Vagina (tissue), 2 donors: ENCODE measurements at regions not wholly inside any gene's neighbourhood (a gene's known extent, or its start where the extent isn't known, plus 50 kb on each side); places are given as distances from the start of the nearest gene placed in this dataset.

ENCODE experiments used
- DNase-seq, 2 donors: peaks; one replicate each; pipeline ENCODE4 v3.0.0-alpha.2; 2017; ENCODE audit errors: extremely low spot score in 2 of 2
- H3K27ac ChIP-seq: fragments of 200-600 bp; sonication (generic); one replicate; pipeline ENCODE4 v1.5.1; 2019
- H3K27me3 ChIP-seq: fragments of 200-600 bp; sonication (generic); one replicate; pipeline ENCODE4 v1.5.1; 2019
- H3K36me3 ChIP-seq, 2 donors: fragments of 200-600 bp; sonication (generic); one replicate each; pipeline ENCODE4 v1.5.1; 2017 to 2019
- H3K4me1 ChIP-seq: fragments of 200-600 bp; sonication (generic); one replicate; pipeline ENCODE4 v1.5.1; 2019
- H3K4me3 ChIP-seq, 2 donors: fragments of 200-600 bp; sonication (generic); 1 replicate in 1 of 2; 2 replicates in 1 of 2; pipeline ENCODE4 v1.5.1; 2016 to 2019
- H3K9me3 ChIP-seq: fragments of 200-600 bp; sonication (generic); one replicate; pipeline ENCODE4 v1.5.1; 2019
- POLR2A ChIP-seq, 2 donors: fragments of 450-650 bp; IDR thresholded peaks; one replicate each; pipeline ENCODE4 v1.6.1; 2017; ENCODE audit warnings: antibody characterized with exemption in 2 of 2, mild to moderate bottlenecking in 2 of 2, moderate library complexity in 2 of 2
- POLR2AphosphoS5 ChIP-seq, 2 donors: sonication (generic); formaldehyde crosslinking; IDR thresholded peaks; one replicate each; pipeline ENCODE4 v1.9.0; 2017; ENCODE audit warnings: antibody characterized with exemption in 2 of 2, mild to moderate bottlenecking in 2 of 2, low read depth in 1 of 2; ENCODE audit not compliant: insufficient read depth in 1 of 2
- intact Hi-C: fragments of 100-400 bp; cut with DNase I; formaldehyde crosslinking; loops from one replicate; pipeline ENCODE4 v1.15.1; 2023
- TF ChIP-seq, protein P1 (sequence below), 3 experiments: fragments of 450-650 bp in 2 of 3; fragments of 200-600 bp in 1 of 3; sonication (generic) in 1 of 3; IDR thresholded peaks; one replicate each; pipeline ENCODE4 v1.5.1; 2017 to 2019; ENCODE audit warnings: antibody characterized with exemption in 3 of 3, mild to moderate bottlenecking in 2 of 3, moderate library complexity in 2 of 3

DNA sequence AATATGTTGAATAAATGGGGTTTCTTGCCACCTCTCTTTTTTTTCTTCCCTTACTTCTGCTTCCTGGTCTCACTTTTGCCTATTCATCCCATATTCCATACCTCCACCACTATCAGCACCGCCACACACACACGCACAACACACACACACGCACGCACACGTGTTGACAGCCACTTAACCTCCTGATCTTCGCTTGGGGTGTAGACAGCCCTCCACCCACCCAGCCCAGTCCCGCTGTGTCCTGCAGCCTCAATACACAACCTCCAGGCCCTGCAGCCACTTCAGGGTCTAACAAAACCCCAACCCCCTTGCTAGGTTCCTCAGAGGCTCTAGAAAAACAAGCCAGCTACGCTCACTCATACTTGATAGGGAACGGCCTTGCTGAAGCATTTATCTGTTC lies 72.3 kb downstream of the LINC00237 start:
- Histone ChIP-seq H3K4me3 (no peak overlapping the region), H3K36me3 (no peaks in the 10 kb centered on the region), H3K4me1 (no peaks in the 10 kb centered on the region), H3K9me3 (no peaks in the 10 kb centered on the region), H3K27ac (no peak overlapping the region), H3K27me3 (no peaks in the 10 kb centered on the region)
- DNase-seq: peak in 1 of 2 donors; percentile 49
- intact Hi-C loops: no loop called here
- no peak for TF ChIP-seq POLR2A (IDR thresholded peaks at IDR 0.05)
- TF ChIP-seq, protein P1, sequence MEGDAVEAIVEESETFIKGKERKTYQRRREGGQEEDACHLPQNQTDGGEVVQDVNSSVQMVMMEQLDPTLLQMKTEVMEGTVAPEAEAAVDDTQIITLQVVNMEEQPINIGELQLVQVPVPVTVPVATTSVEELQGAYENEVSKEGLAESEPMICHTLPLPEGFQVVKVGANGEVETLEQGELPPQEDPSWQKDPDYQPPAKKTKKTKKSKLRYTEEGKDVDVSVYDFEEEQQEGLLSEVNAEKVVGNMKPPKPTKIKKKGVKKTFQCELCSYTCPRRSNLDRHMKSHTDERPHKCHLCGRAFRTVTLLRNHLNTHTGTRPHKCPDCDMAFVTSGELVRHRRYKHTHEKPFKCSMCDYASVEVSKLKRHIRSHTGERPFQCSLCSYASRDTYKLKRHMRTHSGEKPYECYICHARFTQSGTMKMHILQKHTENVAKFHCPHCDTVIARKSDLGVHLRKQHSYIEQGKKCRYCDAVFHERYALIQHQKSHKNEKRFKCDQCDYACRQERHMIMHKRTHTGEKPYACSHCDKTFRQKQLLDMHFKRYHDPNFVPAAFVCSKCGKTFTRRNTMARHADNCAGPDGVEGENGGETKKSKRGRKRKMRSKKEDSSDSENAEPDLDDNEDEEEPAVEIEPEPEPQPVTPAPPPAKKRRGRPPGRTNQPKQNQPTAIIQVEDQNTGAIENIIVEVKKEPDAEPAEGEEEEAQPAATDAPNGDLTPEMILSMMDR (IDR thresholded peaks at IDR 0.05): no peak
- no peak for TF ChIP-seq POLR2AphosphoS5 (IDR thresholded peaks at IDR 0.05; ENCODE audit: insufficient read depth in 1 of 2, low read depth in 1 of 2)

DNA sequence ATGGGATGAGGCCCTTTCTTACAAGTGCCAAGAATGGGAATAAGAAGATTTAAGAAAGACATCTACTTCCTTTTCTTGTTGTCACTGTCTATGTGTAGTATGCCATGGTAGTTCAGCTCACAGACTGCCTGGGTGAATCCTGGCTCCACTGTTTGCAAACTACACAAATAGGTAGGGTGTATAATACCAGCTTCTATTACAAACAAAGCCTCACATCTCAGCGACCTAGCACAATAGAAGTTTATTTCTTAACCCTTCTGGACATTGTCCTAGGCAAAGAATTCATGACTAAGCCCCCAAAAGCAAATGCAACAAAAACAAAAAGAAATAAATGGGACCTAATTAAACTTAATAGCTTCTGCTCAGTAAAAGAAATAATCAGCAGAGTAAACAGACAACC lies 74.5 kb downstream of the LINC00237 start:
- TF ChIP-seq POLR2AphosphoS5 (IDR thresholded peaks at IDR 0.05; ENCODE audit: insufficient read depth in 1 of 2, low read depth in 1 of 2) (no peak), POLR2A (IDR thresholded peaks at IDR 0.05) (no peak)
- TF ChIP-seq, protein P1 (IDR thresholded peaks at IDR 0.05): no peak
- intact Hi-C loops: no loop called here
- no peaks in the 10 kb centered on the region for H3K36me3 ChIP-seq
- no peak overlapping the region for H3K27ac ChIP-seq
- H3K4me3 ChIP-seq: no peak overlapping the region
- no peak for DNase-seq
- H3K9me3 ChIP-seq: no peaks in the 10 kb centered on the region
- H3K4me1 ChIP-seq: no peaks in the 10 kb centered on the region
- no peaks in the 10 kb centered on the region for H3K27me3 ChIP-seq

GRCh38 chr20:21029341-21029740 lies 76.8 kb downstream of the LINC00237 start:
- no peak overlapping the region for H3K4me3 ChIP-seq
- H3K27ac ChIP-seq: no peak overlapping the region
- no peaks in the 10 kb centered on the region for H3K4me1 ChIP-seq
- no peaks in the 10 kb centered on the region for H3K9me3 ChIP-seq
- H3K27me3 ChIP-seq: no peaks in the 10 kb centered on the region
- no peak for DNase-seq
- no peaks in the 10 kb centered on the region for H3K36me3 ChIP-seq
- intact Hi-C loops: no loop called here
- TF ChIP-seq, protein P1 (IDR thresholded peaks at IDR 0.05): no peak
- TF ChIP-seq POLR2A (IDR thresholded peaks at IDR 0.05): no peak
- no peak for TF ChIP-seq POLR2AphosphoS5 (IDR thresholded peaks at IDR 0.05; ENCODE audit: insufficient read depth in 1 of 2, low read depth in 1 of 2)

GRCh38 chr20:21028921-21029320 lies 77.2 kb downstream of the LINC00237 start:
- TF ChIP-seq, protein P1 (IDR thresholded peaks at IDR 0.05): no peak
- no peak for TF ChIP-seq POLR2AphosphoS5 (IDR thresholded peaks at IDR 0.05; ENCODE audit: insufficient read depth in 1 of 2, low read depth in 1 of 2)
- TF ChIP-seq POLR2A (IDR thresholded peaks at IDR 0.05): no peak
- Histone ChIP-seq H3K27ac (no peak overlapping the region), H3K4me3 (no peak overlapping the region), H3K9me3 (no peaks in the 10 kb centered on the region), H3K36me3 (no peaks in the 10 kb centered on the region), H3K4me1 (no peaks in the 10 kb centered on the region), H3K27me3 (no peaks in the 10 kb centered on the region)
- intact Hi-C loops: no loop called here
- no peak for DNase-seq

- Histone ChIP-seq H3K27me3 (no peaks in the 10 kb centered on the region), H3K4me3 (no peak overlapping the region), H3K27ac (no peak overlapping the region), H3K9me3 (no peaks in the 10 kb centered on the region), H3K4me1 (no peaks in the 10 kb centered on the region), H3K36me3 (no peaks in the 10 kb centered on the region)
- TF ChIP-seq POLR2A (IDR thresholded peaks at IDR 0.05) (no peak), POLR2AphosphoS5 (IDR thresholded peaks at IDR 0.05; ENCODE audit: insufficient read depth in 1 of 2, low read depth in 1 of 2) (no peak)
- TF ChIP-seq, protein P1 (IDR thresholded peaks at IDR 0.05): no peak
- DNase-seq: no peak
- intact Hi-C loops: no loop called here
These were observed 77.7 kb downstream of the LINC00237 start for GRCh38 chr20:21028436-21028835.
